T-cell (primary cell): ENCODE measurements at regions not wholly inside any gene's neighbourhood (a gene's known extent, or its start where the extent isn't known, plus 50 kb on each side); places are given as distances from the start of the nearest gene placed in this dataset.

ENCODE experiments used
- ATAC-seq, 4 experiments: fragments of 200-7000 bp in 3 of 4; fragments of 150-1000 bp in 1 of 4; cut with Tn5 transposase; replicated peaks in 1 of 4; 1 replicate in 3 of 4; 2 replicates in 1 of 4; pipeline ENCODE4 v1.10.0; 2021; ENCODE audit warnings: moderate library complexity in 3 of 4, mild to moderate bottlenecking in 2 of 4, moderate number of reproducible peaks in 1 of 4
- CTCF ChIA-PET, 2 donors: fragments of 300-600 bp; sonication (Branson Sonifier 250); formaldehyde crosslinking; loops; one replicate each; lab custom pipeline; 2022; ENCODE audit warnings: antibody characterized with exemption in 2 of 2; lab: Charles Lee
- POLR2A ChIA-PET, 2 donors: fragments of 300-600 bp; sonication (Branson Sonifier 250); formaldehyde crosslinking; loops; one replicate each; lab custom pipeline; 2022; ENCODE audit warnings: antibody characterized with exemption in 2 of 2; lab: Charles Lee
- DNase-seq, 35 experiments: peaks; one replicate each; pipeline versions ENCODE4 v3.0.0 to v3.0.0-alpha.2; 2013 to 2023
- H3K27ac ChIP-seq: one replicate; pipeline ENCODE4 v1.5.1; 2013; ENCODE audit warnings: low read length
- H3K27me3 ChIP-seq, 2 experiments: replicated peaks in 1 of 2; 1 replicate in 1 of 2; 2 replicates in 1 of 2; pipeline versions ENCODE4 v1.6.1 to v1.7.0; 2013; ENCODE audit warnings: low read length in 1 of 2, mixed read lengths in 1 of 2; ENCODE audit not compliant: control insufficient read depth in 2 of 2, insufficient read depth in 2 of 2; ENCODE audit errors: extremely low read depth in 1 of 2
- H3K36me3 ChIP-seq, 2 donors: 1 replicate in 1 of 2; 2 replicates in 1 of 2; pipeline versions ENCODE4 v1.6.1 to v1.7.0; 2013; ENCODE audit warnings: low read length in 1 of 2; ENCODE audit not compliant: control insufficient read depth in 2 of 2, insufficient read depth in 1 of 2; ENCODE audit errors: extremely low read depth in 1 of 2
- H3K4me1 ChIP-seq, 2 experiments: 1 replicate in 1 of 2; 2 replicates in 1 of 2; pipeline versions ENCODE4 v1.6.1 to v1.7.0; 2013; ENCODE audit warnings: low read length in 2 of 2, mixed read lengths in 1 of 2; ENCODE audit not compliant: insufficient read depth in 2 of 2, control insufficient read depth in 1 of 2; ENCODE audit errors: extremely low read depth in 1 of 2
- H3K4me3 ChIP-seq, 2 donors: 1 replicate in 1 of 2; 2 replicates in 1 of 2; pipeline versions ENCODE4 v1.5.1 to v1.7.0; 2013; ENCODE audit warnings: mild to moderate bottlenecking in 2 of 2, low read length in 1 of 2, moderate library complexity in 1 of 2; ENCODE audit not compliant: control insufficient read depth in 1 of 2; ENCODE audit errors: extremely low read depth in 1 of 2
- H3K9me3 ChIP-seq: 2 replicates; pipeline ENCODE4 v1.7.0; 2013
- H3K27ac Mint-ChIP-seq, 2 donors: one replicate each; pipeline ENCODE4 v1.8.0; 2020 to 2021; ENCODE audit warnings: mild to moderate bottlenecking in 2 of 2, mixed read lengths in 2 of 2
- H3K27me3 Mint-ChIP-seq, 2 donors: one replicate each; pipeline ENCODE4 v1.8.0; 2021 to 2022; ENCODE audit warnings: mixed read lengths in 2 of 2
- H3K36me3 Mint-ChIP-seq: one replicate; pipeline ENCODE4 v1.8.0; 2021; ENCODE audit warnings: mixed read lengths
- H3K4me1 Mint-ChIP-seq, 3 donors: one replicate each; pipeline ENCODE4 v1.8.0; 2020 to 2022; ENCODE audit warnings: mixed read lengths in 3 of 3, mild to moderate bottlenecking in 1 of 3
- H3K4me3 Mint-ChIP-seq, 3 donors: one replicate each; pipeline ENCODE4 v1.8.0; 2020 to 2022; ENCODE audit warnings: mild to moderate bottlenecking in 3 of 3, mixed read lengths in 3 of 3, moderate library complexity in 3 of 3
- H3K9me3 Mint-ChIP-seq, 3 donors: one replicate each; pipeline ENCODE4 v1.8.0; 2020 to 2022; ENCODE audit warnings: mixed read lengths in 3 of 3
- WGBS: methylation state at CpG from one replicate; pipeline ENCODE4 v1.1.5; 2013; ENCODE audit warnings: missing lambda C conversion rate; ENCODE audit not compliant: insufficient coverage; 5-methylcytosine and 5-hydroxymethylcytosine counted together

GRCh38 chr6:149152521-149152920, 165.0 kb upstream of the TAB2 start:
- Histone ChIP-seq H3K9me3 (no peaks in the 10 kb centered on the region), H3K36me3 (no peaks in the 10 kb centered on the region), H3K4me3 (no peak overlapping the region), H3K4me1 (peaks cover 18 to 48% of the 10 kb centered on the region in 2 experiments), H3K27ac (no peak overlapping the region), H3K27me3 (no peaks in the 10 kb centered on the region)
- DNase-seq (no peak), ATAC-seq (no peak)
- ChIA-PET POLR2A (no interaction called here), CTCF (interaction anchor here in 1 of 2 donors (0.6 kb wide), 1 partner anchor 152 kb away, joined by 4 read pairs; no protein-coding TSS in a partner anchor)
- WGBS = 100% methylated on average over 1 of the region's 1 CpG
- Mint-ChIP-seq H3K9me3 (peaks cover 4 to 13% (median 5%) of the 10 kb centered on the region in 3 donors), H3K27me3 (no peaks in the 10 kb centered on the region), H3K4me1 (peaks cover 65 to 79% (median 74%) of the 10 kb centered on the region in 3 donors), H3K4me3 (no peak overlapping the region), H3K36me3 (peaks cover 43% of the 10 kb centered on the region), H3K27ac (peak overlapping the region; percentile 92)

- Mint-ChIP-seq H3K36me3 (peaks cover 45% of the 10 kb centered on the region), H3K4me1 (peaks cover 59 to 74% (median 68%) of the 10 kb centered on the region in 3 donors), H3K4me3 (peak overlapping the region in 1 of 3 donors; percentile 50), H3K27ac (peak overlapping the region; percentile 92), H3K27me3 (no peaks in the 10 kb centered on the region), H3K9me3 (peaks cover 4 to 13% (median 5%) of the 10 kb centered on the region in 3 donors)
- 88% methylated on average over 1 of the region's 2 CpGs for WGBS
- Histone ChIP-seq H3K27me3 (no peaks in the 10 kb centered on the region), H3K4me1 (peaks cover 13 to 43% of the 10 kb centered on the region in 2 experiments), H3K27ac (peak overlapping the region; percentile 48), H3K36me3 (no peaks in the 10 kb centered on the region), H3K4me3 (no peak overlapping the region), H3K9me3 (no peaks in the 10 kb centered on the region)
- DNase-seq (no peak), ATAC-seq (no peak)
- ChIA-PET POLR2A (interaction anchor here in 1 of 2 donors (0.5 kb wide), 1 partner anchor 50 kb away, joined by 3 read pairs; no protein-coding TSS in a partner anchor), CTCF (interaction anchor here in 1 of 2 donors (0.6 kb wide), 1 partner anchor 152 kb away, joined by 4 read pairs; no protein-coding TSS in a partner anchor)
Measured at GRCh38 chr6:149153100-149153499, 164.4 kb upstream of the TAB2 start.

GRCh38 chr6:149153693-149154092, 163.8 kb upstream of the TAB2 start:
- Histone ChIP-seq H3K36me3 (no peaks in the 10 kb centered on the region), H3K27ac (peak overlapping the region; percentile 48), H3K4me1 (peaks cover 9 to 41% of the 10 kb centered on the region in 2 experiments), H3K27me3 (no peaks in the 10 kb centered on the region), H3K9me3 (no peaks in the 10 kb centered on the region), H3K4me3 (no peak overlapping the region)
- ATAC-seq (peak in 1 of 4 experiments; percentile 39), DNase-seq (no peak)
- Mint-ChIP-seq H3K4me3 (peak overlapping the region in 2 of 3 donors; percentile 25 to 50), H3K27ac (peak overlapping the region; percentile 92), H3K27me3 (no peaks in the 10 kb centered on the region), H3K36me3 (peaks cover 49% of the 10 kb centered on the region), H3K9me3 (peaks cover 4 to 13% (median 5%) of the 10 kb centered on the region in 3 donors), H3K4me1 (peaks cover 53 to 68% (median 62%) of the 10 kb centered on the region in 3 donors)
- POLR2A ChIA-PET = no interaction called here
- WGBS = no CpG with 5 or more reads among the region's 2 CpGs
- CTCF ChIA-PET = interaction anchor here in 1 of 2 donors (0.7 kb wide), 2 partner anchors 11 to 317 kb away, joined by 3 to 4 read pairs; no protein-coding TSS in a partner anchor

GRCh38 chr6:149154261-149154821, 163.2 kb upstream of the TAB2 start:
- H3K27me3 ChIP-seq = no peaks in the 10 kb centered on the region
- no peaks in the 10 kb centered on the region for H3K27me3 Mint-ChIP-seq
- peak overlapping the region; percentile 92 for H3K27ac Mint-ChIP-seq
- no peaks in the 10 kb centered on the region for H3K9me3 ChIP-seq
- POLR2A ChIA-PET = interaction anchor here in 1 of 2 donors (0.6 kb wide), 1 partner anchor 354 kb away, joined by 3 read pairs; no protein-coding TSS in a partner anchor
- ATAC-seq (peak; percentile 14 to 64 (median 50)), DNase-seq (no peak)
- H3K4me3 Mint-ChIP-seq = peak overlapping the region in 2 of 3 donors; percentile 40 to 50
- H3K36me3 ChIP-seq = no peaks in the 10 kb centered on the region
- peaks cover 7 to 35% of the 10 kb centered on the region in 2 experiments for H3K4me1 ChIP-seq
- no CpG with 5 or more reads among the region's 1 CpG for WGBS
- H3K36me3 Mint-ChIP-seq = peaks cover 43% of the 10 kb centered on the region
- peaks cover 0 to 13% (median 4%) of the 10 kb centered on the region in 3 donors for H3K9me3 Mint-ChIP-seq
- no peak overlapping the region for H3K4me3 ChIP-seq
- CTCF ChIA-PET = interaction anchor here in 1 of 2 donors (0.7 kb wide), 2 partner anchors 10 to 317 kb away, joined by 3 to 4 read pairs; no protein-coding TSS in a partner anchor
- H3K27ac ChIP-seq = peak overlapping the region; percentile 48
- peaks cover 47 to 61% (median 56%) of the 10 kb centered on the region in 3 donors for H3K4me1 Mint-ChIP-seq

- no peak overlapping the region for H3K27ac Mint-ChIP-seq
- H3K9me3 Mint-ChIP-seq = peaks cover 0 to 4% (median 3%) of the 10 kb centered on the region in 3 donors
- Histone ChIP-seq H3K27me3 (no peaks in the 10 kb centered on the region), H3K36me3 (no peaks in the 10 kb centered on the region), H3K4me1 (peaks cover 7 to 20% of the 10 kb centered on the region in 2 experiments), H3K9me3 (no peaks in the 10 kb centered on the region), H3K27ac (no peak overlapping the region), H3K4me3 (no peak overlapping the region)
- peaks cover 24% of the 10 kb centered on the region for H3K36me3 Mint-ChIP-seq
- DNase-seq (no peak), ATAC-seq (no peak)
- H3K4me1 Mint-ChIP-seq = peaks cover 26 to 34% (median 33%) of the 10 kb centered on the region in 3 donors
- CTCF ChIA-PET = no interaction called here
- H3K27me3 Mint-ChIP-seq = no peaks in the 10 kb centered on the region
- WGBS = no CpG with 5 or more reads among the region's 5 CpGs
- POLR2A ChIA-PET = no interaction called here
- no peak overlapping the region for H3K4me3 Mint-ChIP-seq
Measured at GRCh38 chr6:149157126-149157525, 160.4 kb upstream of the TAB2 start.

GRCh38 chr6:149158076-149158475, 159.4 kb upstream of the TAB2 start:
- Histone ChIP-seq H3K27ac (no peak overlapping the region), H3K4me3 (no peak overlapping the region), H3K9me3 (no peaks in the 10 kb centered on the region), H3K36me3 (no peaks in the 10 kb centered on the region), H3K27me3 (no peaks in the 10 kb centered on the region), H3K4me1 (peaks cover 7 to 13% of the 10 kb centered on the region in 2 experiments)
- ChIA-PET POLR2A (no interaction called here), CTCF (interaction anchor here in 1 of 2 donors (0.7 kb wide), 1 partner anchor 8 kb away, joined by 4 read pairs; no protein-coding TSS in a partner anchor)
- no peak for DNase-seq
- H3K27me3 Mint-ChIP-seq = no peaks in the 10 kb centered on the region
- H3K36me3 Mint-ChIP-seq = peaks cover 24% of the 10 kb centered on the region
- H3K9me3 Mint-ChIP-seq = peaks cover 0 to 4% (median 3%) of the 10 kb centered on the region in 3 donors
- ATAC-seq = no peak
- H3K27ac Mint-ChIP-seq = no peak overlapping the region
- no peak overlapping the region for H3K4me3 Mint-ChIP-seq
- H3K4me1 Mint-ChIP-seq = peaks cover 19 to 26% (median 24%) of the 10 kb centered on the region in 3 donors
- WGBS = no CpG with 5 or more reads among the region's 6 CpGs
